HG03025 (cell line): ENCODE measurements at regions not wholly inside any gene's neighbourhood (a gene's known extent, or its start where the extent isn't known, plus 50 kb on each side); places are given as distances from the start of the nearest gene placed in this dataset.
"Not testable (repeated sequence)": the region's sequence is repeated elsewhere in the genome, so short reads cannot be mapped to it uniquely, and the experiment has no call there.

Source experiments
- ATAC-seq: cut with Tn5 transposase; IDR thresholded peaks from one replicate; pipeline ENCODE4 v1.9.1; 2021; ENCODE audit warnings: mild to moderate bottlenecking, moderate library complexity; ENCODE audit not compliant: unreplicated experiment, low FRiP score

DNA sequence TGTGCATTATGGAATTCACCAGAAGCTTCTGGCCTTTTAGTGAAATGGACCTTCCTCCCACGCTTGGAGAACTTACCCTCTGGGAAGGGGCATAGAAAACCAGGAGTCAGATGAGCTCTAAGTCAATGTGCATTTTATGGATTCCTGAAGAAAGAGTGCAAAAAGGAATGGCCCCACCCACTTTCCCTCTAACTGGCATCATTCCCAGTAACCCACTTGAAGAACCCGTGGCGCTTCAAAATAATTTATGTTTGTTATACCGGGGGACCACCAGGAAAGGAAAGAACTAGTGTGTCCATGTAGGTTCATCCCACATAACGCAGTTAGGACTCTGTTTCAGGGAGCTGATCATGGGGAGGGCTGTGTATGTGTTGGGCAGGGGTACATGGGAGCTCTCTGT lies 1153.4 kb downstream of the TMEM121 start:
- ATAC-seq, result no peak

DNA sequence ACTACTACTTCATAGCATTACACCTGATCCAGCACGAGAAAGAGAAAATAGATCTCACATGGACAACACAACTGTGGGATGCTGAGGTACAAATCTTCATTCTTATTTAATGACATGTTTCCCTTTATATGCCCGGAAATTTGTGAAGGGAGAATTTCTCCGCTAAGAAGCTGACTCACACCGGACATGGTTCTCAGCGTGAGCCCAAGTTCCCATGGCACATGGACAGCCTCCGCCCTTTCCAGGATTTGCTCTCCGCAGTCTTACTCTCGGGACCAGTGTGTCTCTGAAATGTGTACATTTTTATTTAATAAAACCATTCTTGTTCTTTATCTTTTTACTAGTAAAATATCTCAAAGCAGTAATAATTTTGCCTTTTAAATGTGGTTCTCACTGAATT lies 1154.8 kb downstream of the TMEM121 start:
- no peak for ATAC-seq

DNA sequence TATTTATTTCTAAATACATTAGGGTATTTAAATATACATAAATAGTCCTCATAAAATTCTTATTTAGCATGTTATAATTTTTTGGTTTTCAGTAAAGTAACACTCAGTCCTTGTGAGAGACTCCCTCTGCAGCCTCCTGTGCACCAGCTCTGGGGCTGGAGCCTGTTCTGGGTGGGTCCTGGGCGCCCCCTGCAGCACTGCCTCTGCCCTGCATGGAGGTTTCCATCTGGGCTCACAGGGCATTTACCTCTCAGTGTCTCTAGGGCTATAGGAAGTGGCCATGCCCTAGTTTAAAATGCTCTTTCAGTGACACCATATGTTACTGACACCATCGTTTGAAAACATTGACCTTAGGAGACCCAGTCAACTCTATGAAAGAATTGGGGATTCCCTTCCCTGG lies 1155.2 kb downstream of the TMEM121 start:
- no peak for ATAC-seq

DNA sequence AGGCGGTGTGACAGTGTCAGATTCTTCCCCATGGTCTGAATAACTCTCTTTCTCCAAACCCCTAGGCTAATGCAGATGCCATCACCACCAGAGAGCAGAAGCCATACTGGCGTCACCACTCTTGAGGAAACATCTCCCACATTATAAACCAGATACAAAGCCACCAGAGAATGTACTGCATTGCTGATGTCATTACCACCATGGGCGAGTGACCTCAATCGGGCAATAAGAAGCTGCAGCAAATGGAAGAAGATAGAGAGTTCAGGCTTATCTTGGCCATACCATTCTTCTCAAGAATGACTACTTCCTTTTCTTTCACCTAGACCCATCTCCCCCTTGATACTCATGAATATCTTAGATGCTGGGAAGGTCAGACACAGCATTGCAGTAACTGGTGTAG lies 1157.2 kb downstream of the TMEM121 start:
- ATAC-seq, result no peak

DNA sequence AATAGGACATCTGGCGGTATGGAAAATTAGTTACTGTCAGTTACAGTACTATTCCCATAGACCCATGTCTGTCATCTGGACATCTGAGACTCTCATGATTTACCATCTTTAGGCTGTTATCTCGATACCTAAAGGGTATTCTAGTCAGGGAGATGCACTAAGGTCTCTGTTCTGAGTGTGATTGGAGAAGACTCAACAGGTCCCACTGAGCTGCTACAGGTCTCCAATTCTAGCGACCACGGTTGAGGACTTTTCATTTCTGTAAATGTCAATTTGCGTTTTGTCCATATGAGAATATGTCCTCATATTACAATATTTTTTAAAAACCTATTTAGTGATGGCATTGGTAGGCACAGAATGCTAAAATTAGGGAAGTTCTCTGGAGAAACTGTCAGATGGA lies 1160.2 kb downstream of the TMEM121 start:
- ATAC-seq, result no peak

DNA sequence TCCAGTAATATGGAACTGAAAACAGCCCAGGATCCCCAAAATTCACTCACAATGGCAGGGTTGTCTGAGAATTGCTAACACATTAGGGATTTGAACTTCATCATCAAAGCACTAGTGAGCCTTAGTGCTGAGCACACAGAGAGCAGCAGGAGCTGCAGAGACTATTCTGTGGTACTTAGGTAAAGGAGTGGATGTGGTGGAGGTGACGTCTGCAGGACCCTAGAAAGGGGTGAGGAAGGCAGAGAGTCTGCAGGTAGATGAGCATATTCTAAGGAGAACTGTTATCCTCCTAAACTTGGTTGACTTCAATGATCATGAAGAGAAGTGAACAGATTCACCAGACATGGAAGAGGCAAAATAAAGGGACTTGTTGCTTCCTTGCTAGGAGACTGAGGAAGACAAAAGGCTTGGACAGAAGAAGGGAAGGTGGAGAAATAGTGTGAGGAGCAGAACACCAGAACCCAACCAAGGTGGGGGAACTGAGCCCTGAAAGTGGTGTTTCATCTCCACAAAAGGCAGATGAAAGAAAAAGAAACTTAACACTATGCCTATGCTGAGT lies 1164.0 kb downstream of the TMEM121 start:
- ATAC-seq, result no peak

DNA sequence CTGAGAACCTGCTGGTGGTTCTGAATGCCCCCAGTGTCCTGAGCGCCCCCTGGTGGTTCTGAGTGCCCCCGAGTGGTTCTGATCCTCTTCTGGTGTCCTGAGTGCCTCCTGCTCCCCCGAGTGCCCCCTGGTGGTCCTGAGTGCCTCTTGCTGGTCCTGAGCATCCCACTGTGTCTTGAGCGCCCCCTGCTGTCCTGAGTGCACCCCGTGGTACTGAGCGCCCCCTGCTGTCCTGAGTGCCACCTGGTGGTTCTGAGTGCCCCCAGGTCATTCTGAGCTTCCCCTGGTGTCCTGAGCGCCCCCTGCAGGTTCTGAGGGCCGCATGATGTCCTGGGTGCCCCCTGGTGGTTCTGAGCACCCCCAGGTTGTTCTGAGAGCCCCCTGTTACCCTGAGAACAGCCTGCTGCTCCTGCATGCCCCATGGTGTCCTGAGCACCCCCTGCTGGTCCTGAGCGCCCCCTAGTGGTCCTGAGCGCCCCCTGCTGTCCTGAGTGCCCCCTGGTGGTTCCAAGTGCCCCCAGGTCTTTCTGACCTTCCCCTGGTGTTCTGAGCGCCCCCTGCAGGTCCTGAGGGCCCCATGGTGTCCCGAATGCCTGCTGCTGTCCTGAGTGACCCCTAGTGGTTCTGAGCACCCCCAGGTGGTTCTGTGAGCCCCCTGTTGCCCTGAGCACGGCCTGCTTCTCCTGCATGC lies 1165.4 kb downstream of the TMEM121 start:
- peak; percentile 59 for ATAC-seq

DNA sequence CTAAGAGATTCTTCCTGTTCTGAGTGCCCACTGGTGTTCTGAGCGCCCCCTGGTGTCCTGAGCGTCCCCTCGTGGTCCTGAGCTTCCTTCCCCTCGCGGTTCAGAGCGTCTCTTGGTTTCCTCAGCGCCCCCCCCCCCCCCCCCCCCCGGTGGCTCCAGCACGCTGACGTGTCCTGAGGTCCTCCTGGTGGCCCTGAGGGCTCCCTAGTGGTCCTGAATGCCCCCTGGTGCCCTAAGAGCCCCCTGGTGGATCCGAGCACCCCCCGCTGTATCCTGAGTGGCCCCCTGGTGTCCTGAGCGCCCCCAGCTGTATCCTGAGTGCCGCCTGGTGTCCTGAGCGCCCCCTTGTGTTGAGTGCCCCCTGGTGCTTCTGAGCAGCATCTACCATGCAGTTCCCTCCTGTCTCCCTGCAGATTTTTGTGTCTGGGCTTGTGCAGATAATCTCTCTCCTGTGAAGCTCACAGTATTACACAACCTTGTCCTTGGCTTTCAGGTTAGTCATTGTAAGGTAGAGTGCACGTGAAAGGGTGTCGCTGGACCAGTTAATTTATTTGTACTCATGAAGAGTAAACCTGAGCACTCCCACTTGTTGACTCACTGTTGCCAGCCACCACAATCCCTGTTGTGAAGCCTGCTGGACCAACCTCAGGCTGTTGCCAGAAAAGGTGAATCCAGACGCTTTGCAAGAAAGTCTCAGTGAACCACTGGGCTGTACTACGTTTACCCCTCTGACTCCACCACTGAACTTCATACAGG lies 1168.4 kb downstream of the TMEM121 start:
- no peak for ATAC-seq

DNA sequence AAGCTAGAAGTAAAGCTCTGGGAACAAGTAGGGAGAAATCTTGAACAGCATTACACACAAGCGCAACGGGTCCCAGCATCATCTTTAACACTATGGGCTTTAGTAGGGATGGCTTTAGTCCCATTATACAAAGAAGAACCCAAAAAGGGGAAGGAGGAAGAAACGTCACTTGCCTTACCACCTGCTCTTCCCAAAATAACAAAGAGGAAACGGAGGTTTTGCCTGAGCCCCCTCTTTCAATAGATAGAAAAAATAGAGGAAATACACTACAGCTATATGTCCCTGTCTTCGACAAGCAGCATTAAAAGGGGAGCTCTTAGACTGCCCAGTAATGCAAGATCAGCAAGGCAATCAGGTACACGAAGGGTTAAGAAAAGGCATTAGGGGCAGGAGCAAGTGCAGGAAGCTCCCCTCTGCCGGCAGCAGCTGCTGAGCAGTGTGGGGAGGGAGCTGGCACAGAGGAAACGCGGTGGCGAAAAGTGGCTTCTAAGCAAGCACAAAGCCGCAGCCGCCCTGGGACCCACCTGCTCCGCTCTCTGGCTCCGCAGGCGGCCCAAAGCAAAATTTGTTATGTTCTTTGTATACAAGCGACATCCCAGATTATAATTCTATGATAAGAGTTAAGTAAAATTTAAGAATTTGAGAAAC lies 1172.4 kb downstream of the TMEM121 start:
- ATAC-seq, result not testable (repeated sequence)

DNA sequence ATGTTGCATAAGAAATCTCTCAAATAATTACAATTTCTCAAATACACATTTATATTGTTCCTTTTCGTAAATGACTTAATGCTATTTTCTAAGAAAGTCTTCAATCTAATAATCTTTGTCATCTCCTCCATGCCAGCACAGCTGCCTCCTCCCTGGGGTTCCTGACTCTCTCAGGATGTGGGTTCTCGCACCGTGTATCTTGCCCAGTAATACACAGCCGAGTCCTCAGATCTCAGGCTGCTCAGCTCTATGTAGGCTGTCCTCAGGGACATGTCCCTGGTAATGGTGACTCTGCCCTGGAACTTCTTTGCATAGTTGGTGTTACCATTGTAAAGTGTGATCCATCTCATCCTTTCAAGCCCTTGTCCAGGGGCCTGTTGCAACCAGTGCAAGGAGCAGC lies 1177.3 kb downstream of the TMEM121 start:
- ATAC-seq, result not testable (repeated sequence)

DNA sequence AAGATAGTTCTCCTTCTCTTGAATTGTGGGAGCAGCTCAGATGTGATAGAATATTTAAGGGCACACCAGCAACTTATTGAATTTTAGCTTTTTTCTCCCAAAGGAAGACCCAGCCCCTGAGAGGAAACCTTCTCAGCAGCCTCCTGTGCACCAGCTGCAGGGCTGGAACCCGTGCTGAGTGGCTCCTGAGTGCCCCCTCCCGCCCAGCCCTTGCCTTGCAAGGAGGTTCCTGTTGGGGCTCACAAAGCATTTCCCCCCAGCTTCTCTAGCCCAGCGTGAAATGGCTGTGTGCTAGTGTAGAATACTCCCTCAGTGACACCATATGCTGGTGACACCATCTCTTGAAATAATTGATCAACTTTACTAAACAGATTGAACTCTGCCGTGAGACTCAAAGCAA lies 1180.1 kb downstream of the TMEM121 start:
- ATAC-seq, result not testable (repeated sequence)

DNA sequence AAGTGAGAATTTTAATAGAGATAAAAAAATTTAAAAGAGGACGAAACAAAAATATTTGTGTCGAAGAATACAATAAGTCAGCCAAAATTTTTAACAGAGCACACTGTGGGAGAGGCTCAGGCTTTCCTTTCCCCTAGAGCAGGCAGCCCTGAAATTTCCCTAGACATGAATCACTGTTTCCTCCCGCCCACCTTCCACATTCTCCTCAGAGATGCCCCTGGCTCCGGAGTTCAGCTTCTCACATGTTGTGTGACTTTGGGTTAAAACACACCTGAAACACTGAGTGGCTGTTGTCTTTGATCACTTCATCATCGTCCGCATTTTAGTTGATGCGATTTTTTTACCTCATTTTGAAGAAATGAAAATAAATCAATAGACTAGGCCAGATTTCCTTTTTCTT lies 1183.8 kb downstream of the TMEM121 start:
- ATAC-seq, result not testable (repeated sequence)

DNA sequence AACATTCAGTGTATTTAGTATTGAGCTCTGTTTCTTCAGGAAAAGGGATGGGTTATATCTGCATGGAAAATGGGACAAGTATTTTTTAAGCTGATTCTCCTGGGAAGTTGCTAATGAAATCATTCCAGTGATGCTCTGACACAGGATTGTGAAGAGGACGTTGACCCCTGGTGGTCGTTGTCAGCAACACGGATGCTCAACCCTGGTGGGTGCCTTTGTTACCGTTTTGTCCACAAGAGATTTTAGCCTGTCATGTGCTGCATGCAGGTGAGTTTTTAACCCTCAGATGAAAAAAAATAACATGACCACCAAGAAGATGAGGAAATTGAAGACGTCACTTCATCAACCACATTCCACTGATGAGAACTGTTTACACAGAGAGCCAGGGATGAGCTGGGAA lies 1186.1 kb downstream of the TMEM121 start:
- ATAC-seq, result not testable (repeated sequence)

DNA sequence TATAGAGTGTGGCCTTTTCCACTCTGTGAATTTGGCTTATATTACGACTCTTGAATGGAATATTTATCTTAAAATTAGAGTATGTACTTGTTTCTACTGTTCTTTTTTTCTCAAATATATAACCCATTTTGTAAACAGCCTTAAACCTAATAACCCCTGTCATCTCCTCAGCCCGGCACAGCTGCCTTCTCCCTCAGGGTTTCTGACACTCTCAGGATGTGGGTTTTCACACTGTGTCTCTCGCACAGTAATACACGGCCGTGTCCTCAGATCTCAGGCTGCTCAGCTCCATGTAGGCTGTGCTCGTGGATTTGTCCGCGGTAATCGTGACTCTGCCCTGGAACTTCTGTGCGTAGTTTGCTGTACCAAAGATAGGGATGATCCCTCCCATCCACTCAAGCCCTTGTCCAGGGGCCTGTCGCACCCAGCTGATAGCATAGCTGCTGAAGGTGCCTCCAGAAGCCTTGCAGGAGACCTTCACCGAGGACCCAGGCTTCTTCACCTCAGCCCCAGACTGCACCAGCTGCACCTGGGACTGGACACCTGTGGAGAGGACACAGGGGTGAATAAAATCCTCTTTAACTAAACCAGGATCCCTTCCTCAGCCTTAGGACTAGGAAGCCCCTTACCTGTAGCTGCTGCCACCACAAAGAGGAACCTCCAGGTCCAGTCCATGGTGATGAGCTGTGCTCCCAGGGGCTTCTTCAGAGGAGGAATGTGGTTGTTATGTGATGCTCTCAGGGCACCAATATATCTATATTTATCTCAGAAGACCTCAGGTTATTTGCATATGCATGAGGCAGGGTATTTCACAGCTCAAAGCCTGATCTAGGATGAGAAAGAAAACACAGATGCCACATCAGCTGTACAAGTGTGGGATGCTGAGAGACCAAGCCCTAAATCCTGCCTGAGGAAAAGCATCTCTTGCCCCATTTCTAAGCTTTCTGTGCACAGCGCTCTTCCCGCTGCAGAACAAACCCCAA lies 1188.4 kb downstream of the TMEM121 start:
- ATAC-seq, result not testable (repeated sequence)

DNA sequence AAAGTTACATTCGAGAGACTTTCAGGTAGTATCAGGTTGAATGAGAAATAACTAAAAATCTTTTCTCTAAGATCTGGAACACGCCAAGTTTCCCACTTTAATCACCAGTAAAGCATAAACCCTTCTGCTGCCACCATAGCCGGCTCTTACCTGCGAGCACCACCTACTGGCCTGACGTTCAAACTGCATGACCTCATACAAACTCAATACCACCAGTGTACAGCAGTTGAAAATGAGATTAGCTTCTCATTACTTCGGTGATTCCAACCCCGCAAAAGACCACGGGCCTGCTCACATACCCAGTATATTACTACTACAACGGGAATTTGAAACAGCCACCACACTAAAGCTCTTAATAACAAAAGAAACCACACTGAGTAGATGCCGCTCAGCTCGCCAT lies 1191.2 kb downstream of the TMEM121 start:
- not testable (repeated sequence) for ATAC-seq

DNA sequence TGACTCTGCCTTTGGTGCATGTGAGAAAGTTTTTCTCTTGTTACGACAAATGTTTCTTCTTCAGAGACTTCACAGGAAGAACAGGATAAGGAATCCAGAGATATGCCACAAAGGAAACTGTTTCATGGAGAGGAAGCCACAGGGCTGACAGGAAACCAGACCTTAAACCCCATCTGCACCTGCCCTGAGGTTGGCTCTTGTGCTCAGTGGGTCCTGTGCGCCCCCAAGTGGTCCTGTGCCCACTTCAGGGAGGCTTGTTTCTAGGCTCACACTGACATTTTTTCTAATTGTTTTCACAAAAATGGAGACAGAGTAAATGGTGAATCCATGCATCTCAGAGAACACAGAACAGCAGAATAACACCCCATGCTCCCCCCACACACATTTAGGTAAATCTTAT lies 1193.5 kb downstream of the TMEM121 start:
- not testable (repeated sequence) for ATAC-seq

DNA sequence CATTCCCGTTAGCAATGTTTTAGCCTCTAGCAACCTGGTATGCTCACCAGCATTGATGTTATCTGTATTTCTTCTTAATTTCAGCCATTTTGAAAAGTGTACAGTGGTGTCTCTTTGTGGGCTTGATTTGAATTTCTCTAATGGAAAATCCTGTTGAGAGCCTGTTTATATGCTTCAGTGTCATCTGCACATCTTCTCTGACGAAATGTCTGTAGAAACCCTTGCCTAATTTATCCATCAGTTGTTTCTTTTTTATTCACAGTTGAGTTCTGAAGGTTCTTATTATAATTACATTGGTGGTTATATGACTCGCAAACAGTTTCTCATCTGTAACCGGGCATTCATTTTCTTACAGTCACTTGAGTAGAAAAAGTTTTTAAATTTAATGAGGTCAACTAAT lies 1195.5 kb downstream of the TMEM121 start:
- ATAC-seq, result not testable (repeated sequence)

DNA sequence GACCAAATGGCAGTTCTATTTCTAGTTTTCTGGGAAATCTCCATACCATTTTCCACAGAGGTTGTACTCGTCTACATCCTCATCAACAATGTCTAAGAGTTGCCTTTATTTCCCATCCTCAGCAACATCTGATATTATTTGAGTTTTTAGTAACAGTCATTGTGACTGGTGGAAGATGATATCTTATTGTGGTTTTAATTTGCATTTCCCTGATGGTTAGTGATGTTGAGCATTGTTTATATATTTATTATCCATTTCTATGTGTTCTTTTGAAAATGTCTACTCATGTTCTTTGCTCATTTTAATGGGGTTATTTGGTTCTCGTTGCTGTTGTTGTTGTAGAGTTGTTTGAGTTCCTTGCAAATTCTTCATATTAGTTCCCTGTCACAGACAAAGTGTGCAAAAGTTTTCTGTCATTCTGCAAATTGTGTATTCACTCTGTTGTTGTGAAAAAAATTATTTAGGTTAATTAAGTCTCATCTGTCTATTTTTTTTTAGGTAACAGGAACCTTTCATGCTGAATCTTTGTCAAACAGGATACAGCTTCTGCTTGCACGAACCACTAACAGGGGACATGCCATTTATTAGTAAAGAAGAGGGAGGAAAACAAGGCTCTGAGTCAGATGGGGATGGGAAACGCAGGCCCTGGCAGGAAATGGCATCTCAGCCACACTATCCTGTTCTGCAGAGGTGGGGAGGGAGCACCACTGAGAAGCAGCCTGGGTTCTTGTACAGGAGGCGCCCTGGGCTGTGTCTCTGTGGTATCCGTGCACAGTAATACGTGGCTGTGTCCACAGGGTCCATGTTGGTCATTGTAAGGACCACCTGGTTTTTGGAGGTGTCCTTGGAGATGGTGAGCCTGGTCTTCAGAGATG lies 1196.7 kb downstream of the TMEM121 start:
- ATAC-seq, result not testable (repeated sequence)

DNA sequence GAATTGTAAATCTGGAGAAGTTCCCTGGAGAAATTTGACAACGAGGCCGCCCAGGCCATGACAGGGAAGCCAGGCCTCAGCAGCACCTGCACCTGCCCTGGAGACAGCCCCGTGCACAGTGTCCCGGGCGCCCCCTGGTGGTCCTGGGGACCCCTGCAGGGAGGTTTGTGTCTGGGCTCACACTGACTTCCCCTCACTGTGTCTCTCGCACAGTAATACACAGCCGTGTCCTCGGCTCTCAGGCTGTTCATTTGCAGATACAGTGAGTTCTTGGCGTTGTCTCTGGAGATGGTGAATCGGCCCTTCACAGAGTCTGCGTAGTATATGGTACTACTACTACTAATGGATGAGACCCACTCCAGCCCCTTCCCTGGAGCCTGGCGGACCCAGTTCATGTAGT lies 1201.6 kb downstream of the TMEM121 start:
- not testable (repeated sequence) for ATAC-seq
